ENCODE measurements at regions not wholly inside any gene's neighbourhood (a gene's known extent, or its start where the extent isn't known, plus 50 kb on each side); places are given as distances from the start of the nearest gene placed in this dataset.

DNA sequence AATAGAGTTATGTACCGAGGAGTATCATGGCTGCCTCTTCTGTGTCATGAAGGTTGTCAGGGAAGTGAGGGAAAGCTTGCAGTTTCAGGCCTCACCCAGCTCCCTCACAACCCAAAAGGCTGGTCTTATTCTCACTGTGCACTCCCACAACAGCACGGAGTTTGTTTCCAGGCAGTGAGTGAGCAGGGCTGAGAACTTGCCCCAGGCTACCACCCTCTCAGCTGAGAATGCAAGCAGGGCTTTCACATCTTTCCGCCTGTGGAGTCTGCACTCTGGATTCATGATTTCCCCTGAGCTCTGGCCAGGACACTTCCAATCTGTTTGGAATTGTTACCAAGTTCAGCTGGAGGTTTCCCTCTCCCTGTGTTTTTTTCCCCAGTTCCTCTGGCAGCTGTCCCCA is 2284.7 kb upstream of the PCDH20 start:
- DNase-seq (ENCODE audit: low spot score) = no peak
- Histone ChIP-seq H3K27me3 (replicated peaks; ENCODE audit: insufficient read depth) (no peaks in the 10 kb centered on the region), H3K27ac (no peak overlapping the region), H3K9me3 (no peaks in the 10 kb centered on the region), H3K36me3 (no peaks in the 10 kb centered on the region), H3K4me1 (replicated peaks) (no peaks in the 10 kb centered on the region), H3K4me3 (no peak overlapping the region)
- intact Hi-C loops (cut with DNase I) = no loop called here
- WGBS = 95% methylated on average over 3 of the region's 3 CpGs
- TF ChIP-seq POLR2AphosphoS5 (IDR thresholded peaks at IDR 0.05) (no peak), POLR2A (IDR thresholded peaks at IDR 0.05) (no peak)
- TF ChIP-seq, protein P1, sequence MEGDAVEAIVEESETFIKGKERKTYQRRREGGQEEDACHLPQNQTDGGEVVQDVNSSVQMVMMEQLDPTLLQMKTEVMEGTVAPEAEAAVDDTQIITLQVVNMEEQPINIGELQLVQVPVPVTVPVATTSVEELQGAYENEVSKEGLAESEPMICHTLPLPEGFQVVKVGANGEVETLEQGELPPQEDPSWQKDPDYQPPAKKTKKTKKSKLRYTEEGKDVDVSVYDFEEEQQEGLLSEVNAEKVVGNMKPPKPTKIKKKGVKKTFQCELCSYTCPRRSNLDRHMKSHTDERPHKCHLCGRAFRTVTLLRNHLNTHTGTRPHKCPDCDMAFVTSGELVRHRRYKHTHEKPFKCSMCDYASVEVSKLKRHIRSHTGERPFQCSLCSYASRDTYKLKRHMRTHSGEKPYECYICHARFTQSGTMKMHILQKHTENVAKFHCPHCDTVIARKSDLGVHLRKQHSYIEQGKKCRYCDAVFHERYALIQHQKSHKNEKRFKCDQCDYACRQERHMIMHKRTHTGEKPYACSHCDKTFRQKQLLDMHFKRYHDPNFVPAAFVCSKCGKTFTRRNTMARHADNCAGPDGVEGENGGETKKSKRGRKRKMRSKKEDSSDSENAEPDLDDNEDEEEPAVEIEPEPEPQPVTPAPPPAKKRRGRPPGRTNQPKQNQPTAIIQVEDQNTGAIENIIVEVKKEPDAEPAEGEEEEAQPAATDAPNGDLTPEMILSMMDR (IDR thresholded peaks at IDR 0.05) = no peak

DNA sequence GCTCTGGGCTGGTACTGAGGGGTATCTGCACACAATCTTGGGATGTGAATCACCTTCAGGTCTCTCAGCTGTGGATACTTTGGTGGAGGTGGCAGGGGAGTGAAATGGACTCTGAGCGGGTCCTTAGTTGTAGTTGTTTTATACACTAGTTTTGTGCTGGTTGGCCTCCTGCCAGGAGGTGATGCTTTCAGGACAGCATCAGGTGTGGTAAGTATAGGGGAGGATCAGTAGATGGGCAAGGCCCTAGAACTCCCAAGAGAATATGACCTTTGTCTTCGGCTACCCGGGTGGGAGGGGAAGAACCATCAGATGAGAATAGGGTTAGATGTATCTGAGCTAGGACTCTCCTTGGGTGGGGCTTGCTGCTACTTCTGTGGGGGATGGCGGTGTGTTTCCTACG is 2284.3 kb upstream of the PCDH20 start:
- DNase-seq (ENCODE audit: low spot score) = no peak
- H3K4me1 ChIP-seq (replicated peaks) = no peaks in the 10 kb centered on the region
- no peak overlapping the region for H3K27ac ChIP-seq
- no peaks in the 10 kb centered on the region for H3K9me3 ChIP-seq
- H3K36me3 ChIP-seq = no peaks in the 10 kb centered on the region
- no peaks in the 10 kb centered on the region for H3K27me3 ChIP-seq (replicated peaks; ENCODE audit: insufficient read depth)
- intact Hi-C loops (cut with DNase I) = no loop called here
- no peak for TF ChIP-seq POLR2A (IDR thresholded peaks at IDR 0.05)
- TF ChIP-seq, protein P1 (IDR thresholded peaks at IDR 0.05) = no peak
- no peak for TF ChIP-seq POLR2AphosphoS5 (IDR thresholded peaks at IDR 0.05)
- no peak overlapping the region for H3K4me3 ChIP-seq
- 98% methylated on average over 5 of the region's 5 CpGs for WGBS

DNA sequence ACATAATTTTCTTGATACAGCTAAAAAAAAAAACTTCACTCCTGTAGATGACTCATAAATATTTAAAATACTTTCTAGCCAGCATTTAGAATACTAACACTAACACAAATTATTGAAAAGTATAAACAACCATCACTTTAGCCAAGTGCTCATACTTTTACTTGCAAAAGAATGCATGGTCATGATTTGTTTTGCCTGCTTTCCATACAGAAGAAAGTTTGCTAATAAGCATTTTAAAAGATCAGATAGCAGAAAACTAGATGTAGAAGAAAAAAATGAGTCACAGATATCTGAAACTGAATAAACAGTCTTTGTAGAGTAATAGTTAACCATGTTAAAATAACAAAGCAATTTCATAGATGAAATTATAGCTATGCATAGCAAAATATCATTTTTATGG is 2280.4 kb upstream of the PCDH20 start:
- Histone ChIP-seq H3K27me3 (replicated peaks; ENCODE audit: insufficient read depth) (no peaks in the 10 kb centered on the region), H3K36me3 (no peaks in the 10 kb centered on the region), H3K27ac (no peak overlapping the region), H3K4me1 (replicated peaks) (no peaks in the 10 kb centered on the region), H3K4me3 (no peak overlapping the region), H3K9me3 (no peaks in the 10 kb centered on the region)
- TF ChIP-seq POLR2AphosphoS5 (IDR thresholded peaks at IDR 0.05) = no peak
- no peak for TF ChIP-seq POLR2A (IDR thresholded peaks at IDR 0.05)
- TF ChIP-seq, protein P1 (IDR thresholded peaks at IDR 0.05) = no peak
- no peak for DNase-seq (ENCODE audit: low spot score)
- intact Hi-C loops (cut with DNase I) = no loop called here

DNA sequence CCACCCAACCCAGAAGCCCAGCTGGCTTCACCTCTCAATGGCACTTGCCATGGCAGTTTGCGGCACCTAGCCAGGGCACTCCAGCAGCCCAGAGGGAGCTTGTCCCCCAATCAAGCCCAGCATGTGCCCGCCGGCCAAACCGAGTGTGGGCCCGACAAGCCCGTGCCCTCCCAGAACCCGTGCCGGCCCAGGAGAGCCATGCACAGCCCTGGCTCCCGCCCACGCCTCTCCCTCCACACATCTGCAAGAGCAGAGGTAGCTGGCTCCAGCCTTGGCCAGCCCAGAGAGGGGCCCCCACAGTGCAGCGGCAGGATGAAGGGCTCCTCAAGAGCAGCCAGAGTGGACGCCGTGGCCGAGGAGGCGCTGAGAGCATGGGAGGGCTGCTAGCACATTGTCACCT is 2278.0 kb upstream of the PCDH20 start:
- Histone ChIP-seq H3K27ac (no peak overlapping the region), H3K9me3 (no peaks in the 10 kb centered on the region), H3K27me3 (replicated peaks; ENCODE audit: insufficient read depth) (no peaks in the 10 kb centered on the region), H3K36me3 (no peaks in the 10 kb centered on the region), H3K4me3 (no peak overlapping the region), H3K4me1 (replicated peaks) (no peaks in the 10 kb centered on the region)
- TF ChIP-seq POLR2A (IDR thresholded peaks at IDR 0.05) = no peak
- TF ChIP-seq POLR2AphosphoS5 (IDR thresholded peaks at IDR 0.05) = no peak
- TF ChIP-seq, protein P1 (IDR thresholded peaks at IDR 0.05) = no peak
- 89% methylated on average over 15 of the region's 15 CpGs for WGBS
- DNase-seq (ENCODE audit: low spot score) = no peak
- intact Hi-C loops (cut with DNase I) = no loop called here

GRCh38 chr13:63691474-63691873 is 2275.8 kb upstream of the PCDH20 start:
- no peaks in the 10 kb centered on the region for H3K27me3 ChIP-seq (replicated peaks; ENCODE audit: insufficient read depth)
- H3K4me3 ChIP-seq = no peak overlapping the region
- H3K27ac ChIP-seq = no peak overlapping the region
- H3K9me3 ChIP-seq = no peaks in the 10 kb centered on the region
- DNase-seq (ENCODE audit: low spot score) = no peak
- no peaks in the 10 kb centered on the region for H3K4me1 ChIP-seq (replicated peaks)
- TF ChIP-seq, protein P1 (IDR thresholded peaks at IDR 0.05) = no peak
- TF ChIP-seq POLR2A (IDR thresholded peaks at IDR 0.05) = no peak
- no peak for TF ChIP-seq POLR2AphosphoS5 (IDR thresholded peaks at IDR 0.05)
- no peaks in the 10 kb centered on the region for H3K36me3 ChIP-seq
- intact Hi-C loops (cut with DNase I) = no loop called here
- WGBS = 91% methylated on average over 3 of the region's 3 CpGs

All from prostate gland (tissue), 2 donors.